SH-SY5Y (cell line): ENCODE measurements at regions not wholly inside any gene's neighbourhood (a gene's known extent, or its start where the extent isn't known, plus 50 kb on each side); places are given as distances from the start of the nearest gene placed in this dataset.

Source experiments
- GATA2 ChIP-seq: IDR thresholded peaks from 2 replicates; pipeline ENCODE4 v1.6.1; 2011; ENCODE audit warnings: mild to moderate bottlenecking, low read depth, low read length
- GATA3 ChIP-seq: IDR thresholded peaks from 2 replicates; pipeline ENCODE4 v1.6.1; 2011; ENCODE audit warnings: low read depth, mild to moderate bottlenecking, low read length, moderate library complexity

DNA sequence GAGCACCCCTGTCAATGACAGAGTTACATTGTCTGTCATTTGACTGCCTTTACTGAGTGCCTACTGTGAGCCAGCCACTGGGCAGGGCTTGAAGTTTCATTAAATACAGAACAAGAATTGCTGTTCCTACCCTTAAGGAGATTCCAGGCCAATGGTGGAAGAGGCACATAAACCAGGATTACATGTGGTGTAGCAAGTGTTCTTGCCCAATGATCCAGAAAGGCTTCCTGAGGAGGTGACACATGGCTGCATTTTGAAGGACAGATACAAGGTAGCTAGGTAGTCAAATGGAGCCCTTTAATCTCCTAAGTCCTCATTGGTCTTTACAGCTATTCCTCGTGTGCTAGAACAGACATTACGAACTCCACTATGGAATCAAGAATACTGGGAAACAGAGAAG, 312.7 kb downstream of the ETAA1 start:
- TF ChIP-seq GATA2: no peak
- no peak for TF ChIP-seq GATA3
